Jurkat, Clone E6-1 (cell line): ENCODE measurements at regions not wholly inside any gene's neighbourhood (a gene's known extent, or its start where the extent isn't known, plus 50 kb on each side); places are given as distances from the start of the nearest gene placed in this dataset.

Experiments
- DNase-seq: peaks from one replicate; pipeline ENCODE4 v3.0.0-alpha.2; 2011; ENCODE audit warnings: low read depth, low spot score
- H3K4me3 ChIP-seq: 2 replicates; pipeline ENCODE4 v1.5.1; 2011; ENCODE audit warnings: mild to moderate bottlenecking, low read length, control low read depth, moderate library complexity

- DNase-seq, result no peak
- no peak overlapping the region for H3K4me3 ChIP-seq
Measured at GRCh38 chr7:116083796-116084195, 53.2 kb upstream of the TFEC start.

- no peak for DNase-seq
Measured at GRCh38 chr7:116086547-116087045, 56.0 kb upstream of the TFEC start.

GRCh38 chr7:116087291-116087690, 56.7 kb upstream of the TFEC start:
- DNase-seq, result no peak
- H3K4me3 ChIP-seq, result no peak overlapping the region

More at GRCh38 chr7:116086547-116087045, 56.0 kb upstream of the TFEC start:
- no peak overlapping the region for H3K4me3 ChIP-seq

- DNase-seq, result no peak
- H3K4me3 ChIP-seq, result no peak overlapping the region
Measured at GRCh38 chr7:116087984-116088383, 57.4 kb upstream of the TFEC start.

- H3K4me3 ChIP-seq, result no peak overlapping the region
- DNase-seq, result no peak
Measured at GRCh38 chr7:116089293-116089692, 58.7 kb upstream of the TFEC start.

DNA sequence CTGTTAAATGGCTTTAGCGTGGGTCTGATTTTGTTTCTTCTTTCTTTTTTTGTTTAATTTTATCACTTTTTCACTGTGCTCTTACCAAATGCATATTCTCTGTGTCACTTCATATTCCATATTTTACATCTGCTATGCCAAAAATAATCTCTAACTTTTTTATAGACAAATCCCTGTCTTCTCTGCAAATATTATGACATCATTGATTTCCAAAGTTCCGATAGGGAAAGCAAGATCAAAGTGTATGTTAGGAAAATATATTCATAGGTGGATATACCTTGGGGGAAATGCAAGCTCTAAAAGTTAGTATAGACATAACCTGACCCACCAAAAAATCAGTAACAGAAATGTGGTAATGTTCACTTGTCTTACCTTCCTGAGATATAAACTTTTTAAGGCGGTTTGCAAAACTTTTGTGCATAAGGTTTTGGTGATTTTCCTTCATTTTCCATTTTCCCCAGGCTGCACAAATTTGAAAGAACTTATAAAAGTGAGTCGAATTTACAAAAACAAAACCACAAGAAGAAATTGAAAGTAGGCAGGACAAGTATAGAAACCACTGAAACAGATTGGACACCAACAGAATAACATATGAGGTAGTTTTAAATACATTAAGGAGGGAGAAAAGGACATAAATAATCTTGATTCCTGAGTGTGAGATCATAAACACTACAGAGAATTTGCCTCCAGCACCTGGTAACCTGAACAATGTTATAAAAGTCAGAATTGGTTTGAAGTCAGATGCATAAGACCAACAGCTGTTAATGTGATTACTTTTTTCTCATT, 63.1 kb upstream of the TFEC start:
- no peak for DNase-seq
- H3K4me3 ChIP-seq, result no peak overlapping the region

- DNase-seq, result no peak
Measured at GRCh38 chr7:116095396-116095795, 64.8 kb upstream of the TFEC start.

DNA sequence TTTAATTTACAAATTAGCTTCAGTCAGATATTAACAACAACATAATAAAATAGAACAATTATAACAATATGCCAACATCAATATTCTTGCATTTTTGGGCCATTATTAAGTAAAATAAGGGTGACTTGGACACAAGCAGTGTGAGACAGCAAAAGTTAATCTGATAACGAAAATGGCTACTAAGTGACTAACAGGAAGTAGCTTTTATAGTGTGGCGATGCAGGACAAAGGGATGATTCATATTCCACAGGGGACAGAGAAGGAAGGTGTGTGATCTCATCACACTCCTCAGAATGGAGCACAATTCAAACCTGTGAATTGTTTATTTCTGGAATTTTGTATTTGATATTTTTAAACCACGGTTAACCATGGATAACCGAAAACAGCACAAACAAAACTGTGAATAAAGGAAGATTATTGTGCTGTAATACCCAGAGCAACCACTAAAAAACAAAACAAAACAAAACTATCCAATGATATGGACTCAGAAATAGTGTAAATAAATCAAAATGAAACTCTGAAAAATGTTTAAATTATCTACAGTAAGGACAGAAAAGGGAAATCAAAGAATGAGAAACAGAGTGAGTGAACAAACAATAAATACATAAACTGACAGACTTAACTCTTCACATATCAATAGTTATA, 66.9 kb upstream of the TFEC start:
- H3K4me3 ChIP-seq, result no peak overlapping the region
- DNase-seq, result no peak

More at GRCh38 chr7:116095396-116095795, 64.8 kb upstream of the TFEC start:
- no peak overlapping the region for H3K4me3 ChIP-seq

DNA sequence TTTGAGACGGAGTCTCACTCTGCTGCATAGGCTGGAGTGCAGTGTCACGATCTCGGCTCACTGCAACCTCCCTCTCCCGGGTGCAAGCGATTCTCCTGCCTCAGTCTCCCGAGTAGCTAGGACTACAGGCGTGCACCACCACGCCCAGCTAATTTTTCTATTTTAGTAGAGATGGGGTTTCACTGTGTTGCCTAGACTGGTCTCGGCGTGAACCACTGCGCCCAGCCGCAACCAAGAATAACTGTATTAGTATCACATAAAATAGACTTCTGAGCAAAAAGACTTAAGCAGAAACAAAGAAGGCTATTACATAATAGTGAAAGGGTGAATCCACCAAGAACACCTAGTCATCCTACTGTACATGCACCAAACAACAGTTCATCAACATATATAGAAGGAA, 67.6 kb upstream of the TFEC start:
- no peak overlapping the region for H3K4me3 ChIP-seq
- DNase-seq, result no peak

GRCh38 chr7:116100626-116101025, 70.1 kb upstream of the TFEC start:
- H3K4me3 ChIP-seq, result no peak overlapping the region
- DNase-seq, result no peak

- DNase-seq, result no peak
- no peak overlapping the region for H3K4me3 ChIP-seq
Measured at GRCh38 chr7:116101704-116102103, 71.1 kb upstream of the TFEC start.

- H3K4me3 ChIP-seq, result no peak overlapping the region
- no peak for DNase-seq
Measured at GRCh38 chr7:116111475-116111874, 80.9 kb upstream of the TFEC start.

DNA sequence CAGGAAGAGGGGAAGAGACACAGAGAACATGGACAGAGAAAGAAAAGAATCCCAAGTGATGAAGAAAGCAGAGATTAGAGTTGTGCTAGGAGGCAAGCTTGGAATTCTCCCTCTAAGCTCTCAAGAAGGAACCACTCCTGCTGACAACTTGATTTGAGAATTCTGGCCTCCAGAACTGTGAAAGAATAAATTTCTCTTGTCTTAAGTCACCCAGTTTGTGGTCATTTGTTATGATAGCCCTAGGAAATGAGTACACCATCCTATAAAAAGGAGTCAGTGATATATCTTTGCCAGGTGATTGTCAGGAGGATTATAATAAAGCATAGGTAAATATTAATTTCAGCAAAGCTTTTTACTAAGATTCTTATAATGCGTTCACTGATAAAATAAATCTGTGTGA, 82.7 kb upstream of the TFEC start:
- no peak overlapping the region for H3K4me3 ChIP-seq
- DNase-seq, result no peak

- H3K4me3 ChIP-seq, result no peak overlapping the region
- no peak for DNase-seq
Measured at GRCh38 chr7:116120839-116121238, 89.5 kb upstream of the TES start.

DNA sequence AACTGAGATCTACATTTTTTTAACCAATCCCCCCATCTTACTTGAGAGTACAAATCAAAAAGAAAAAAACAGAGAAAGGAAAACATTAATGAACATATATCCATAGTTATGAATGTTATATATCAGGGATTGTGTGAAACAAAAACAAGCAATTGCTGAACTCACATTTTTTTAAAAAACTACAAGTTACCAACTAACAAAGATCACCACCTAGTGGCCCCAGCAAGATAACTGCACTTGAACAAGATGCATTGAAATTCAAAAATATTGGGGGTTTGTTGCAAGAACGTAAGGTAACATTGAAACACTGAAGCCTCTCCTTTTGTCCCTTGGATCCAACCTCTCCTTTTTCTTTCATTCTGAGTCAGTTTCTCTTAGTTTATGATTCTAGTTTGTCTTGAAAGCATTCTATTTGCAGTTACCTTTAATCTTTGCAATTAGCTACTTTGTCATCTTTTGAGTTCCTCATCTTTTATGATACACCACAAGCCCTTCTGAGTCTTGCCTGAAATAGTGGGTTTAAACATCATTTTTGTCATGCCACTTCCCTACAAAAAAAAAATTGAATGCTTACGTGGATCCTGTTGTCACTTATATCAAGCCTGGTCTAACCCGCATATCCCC, 87.3 kb upstream of the TES start:
- no peak overlapping the region for H3K4me3 ChIP-seq
- DNase-seq, result peak; percentile 38

DNA sequence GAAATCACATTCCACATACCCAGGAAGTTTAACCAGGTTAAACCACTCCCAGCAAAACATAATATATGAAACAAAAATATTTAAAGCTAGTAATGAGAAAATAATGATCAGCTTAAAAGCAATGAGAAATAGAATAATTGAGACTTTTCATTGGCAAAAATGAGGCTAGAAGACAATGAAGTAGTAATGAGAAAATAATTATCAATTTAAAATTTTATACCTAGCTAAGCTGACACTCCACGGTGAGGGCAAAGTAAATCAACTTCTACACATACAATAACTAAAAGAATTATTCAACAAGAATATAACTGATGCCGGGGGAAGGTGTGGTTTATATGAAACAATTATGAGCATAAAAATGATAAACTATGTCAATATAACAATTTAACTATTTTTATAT, 82.2 kb upstream of the TES start:
- DNase-seq, result no peak
- H3K4me3 ChIP-seq, result no peak overlapping the region

- no peak overlapping the region for H3K4me3 ChIP-seq
Measured at GRCh38 chr7:116135306-116135705, 75.0 kb upstream of the TES start.

GRCh38 chr7:116138202-116138801, 72.0 kb upstream of the TES start:
- peak; percentile 72 for DNase-seq
- no peak overlapping the region for H3K4me3 ChIP-seq

More at GRCh38 chr7:116135306-116135705, 75.0 kb upstream of the TES start:
- DNase-seq, result no peak

GRCh38 chr7:116139007-116139406, 71.3 kb upstream of the TES start:
- no peak for DNase-seq
- no peak overlapping the region for H3K4me3 ChIP-seq

GRCh38 chr7:116139807-116140206, 70.5 kb upstream of the TES start:
- H3K4me3 ChIP-seq, result no peak overlapping the region
- no peak for DNase-seq
